ENCODE measurements at regions not wholly inside any gene's neighbourhood (a gene's known extent, or its start where the extent isn't known, plus 50 kb on each side); places are given as distances from the start of the nearest gene placed in this dataset.

DNA sequence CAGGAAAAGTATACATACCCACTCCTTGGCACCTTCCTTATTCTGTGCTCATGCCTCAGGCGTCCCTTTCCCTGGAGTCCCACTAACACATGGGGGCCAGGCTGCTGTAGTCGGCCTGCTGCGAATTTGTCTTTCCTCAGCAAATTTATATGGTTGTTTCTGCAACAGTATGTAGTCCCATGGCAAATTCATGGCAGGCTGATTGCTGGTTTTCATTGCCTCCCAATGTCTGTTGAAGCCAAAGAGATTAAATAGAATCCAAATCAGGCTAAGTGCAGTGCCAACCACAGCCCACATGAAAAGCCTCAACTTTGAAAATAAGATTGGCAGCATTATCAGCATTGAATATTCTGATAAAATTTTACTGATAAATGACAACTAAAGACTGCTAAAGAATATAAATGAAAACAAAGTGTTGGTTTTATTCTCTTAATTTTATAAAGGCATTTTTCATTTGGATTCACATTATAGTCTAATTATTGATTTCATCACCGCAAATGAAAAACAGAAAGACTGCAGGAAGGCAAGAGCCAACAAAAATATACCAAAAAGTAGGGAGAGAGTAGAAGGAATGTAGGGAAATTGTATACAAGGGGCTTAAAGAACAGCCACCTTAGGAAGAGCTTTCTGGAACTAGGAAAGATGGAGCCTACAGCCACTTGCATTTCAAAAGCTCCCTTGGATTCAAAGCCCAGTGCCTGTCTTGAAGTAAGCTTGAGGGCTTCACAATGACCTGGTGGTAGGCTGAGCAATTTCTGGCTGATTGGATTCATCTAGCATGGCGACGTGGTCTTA lies 283.7 kb upstream of the MMADHC start:
- TF ChIP-seq, protein P1, sequence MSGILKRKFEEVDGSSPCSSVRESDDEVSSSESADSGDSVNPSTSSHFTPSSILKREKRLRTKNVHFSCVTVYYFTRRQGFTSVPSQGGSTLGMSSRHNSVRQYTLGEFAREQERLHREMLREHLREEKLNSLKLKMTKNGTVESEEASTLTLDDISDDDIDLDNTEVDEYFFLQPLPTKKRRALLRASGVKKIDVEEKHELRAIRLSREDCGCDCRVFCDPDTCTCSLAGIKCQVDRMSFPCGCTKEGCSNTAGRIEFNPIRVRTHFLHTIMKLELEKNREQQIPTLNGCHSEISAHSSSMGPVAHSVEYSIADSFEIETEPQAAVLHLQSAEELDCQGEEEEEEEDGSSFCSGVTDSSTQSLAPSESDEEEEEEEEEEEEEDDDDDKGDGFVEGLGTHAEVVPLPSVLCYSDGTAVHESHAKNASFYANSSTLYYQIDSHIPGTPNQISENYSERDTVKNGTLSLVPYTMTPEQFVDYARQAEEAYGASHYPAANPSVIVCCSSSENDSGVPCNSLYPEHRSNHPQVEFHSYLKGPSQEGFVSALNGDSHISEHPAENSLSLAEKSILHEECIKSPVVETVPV (CRISPR knock-in tag; IDR thresholded peaks at IDR 0.05): no peak
- TF ChIP-seq ESRRG (CRISPR knock-in tag; IDR thresholded peaks at IDR 0.05): no peak
- no peak for TF ChIP-seq ZNF8 (CRISPR knock-in tag; IDR thresholded peaks at IDR 0.05)
- no peak for TF ChIP-seq ZFP30 (CRISPR knock-in tag; IDR thresholded peaks at IDR 0.05)
- no peak for ATAC-seq

DNA sequence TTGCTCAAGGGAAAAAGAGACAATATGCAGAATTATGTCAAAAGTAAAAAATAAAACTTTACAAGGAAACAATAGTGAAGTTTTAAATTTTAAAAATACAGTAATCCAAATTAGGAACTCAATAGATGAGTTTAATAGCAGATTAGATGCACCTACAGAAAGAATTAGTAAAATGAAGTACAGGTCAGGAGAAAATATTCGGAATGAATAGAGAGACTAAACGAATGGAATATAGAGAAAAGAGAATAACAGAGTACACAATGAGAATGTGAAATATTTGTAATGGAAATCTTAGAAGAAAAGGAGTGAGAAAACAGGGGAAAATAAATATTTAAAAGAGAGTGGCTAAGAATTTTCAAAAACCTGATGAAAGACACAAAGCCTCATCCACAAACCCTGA lies 275.7 kb upstream of the MMADHC start:
- TF ChIP-seq ZFP30 (CRISPR knock-in tag; IDR thresholded peaks at IDR 0.05) (peak; percentile 96), ARNTL (CRISPR knock-in tag; IDR thresholded peaks at IDR 0.05; ENCODE audit: borderline replicate concordance, low read depth) (no peak)
- no peak for ATAC-seq

DNA sequence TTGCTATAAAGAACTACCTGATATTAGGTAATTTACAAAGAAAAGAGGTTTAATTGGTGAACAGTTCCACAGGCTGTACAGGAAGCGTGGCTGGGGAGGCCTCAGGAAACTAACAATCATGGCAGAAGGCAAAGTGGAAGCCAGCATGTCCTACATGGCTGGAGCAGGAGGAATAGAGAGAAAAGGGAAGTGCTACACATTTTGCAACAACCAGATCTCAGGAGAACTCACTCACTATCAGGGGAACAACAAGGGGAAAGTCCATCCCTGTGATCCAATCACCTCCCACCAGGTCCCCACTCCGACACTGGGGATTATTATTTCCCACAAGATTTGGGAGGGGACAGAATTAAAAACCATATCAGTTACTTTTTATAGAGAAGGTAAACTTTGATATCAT lies 273.5 kb upstream of the MMADHC start:
- no peak for ATAC-seq
- TF ChIP-seq, protein P2, sequence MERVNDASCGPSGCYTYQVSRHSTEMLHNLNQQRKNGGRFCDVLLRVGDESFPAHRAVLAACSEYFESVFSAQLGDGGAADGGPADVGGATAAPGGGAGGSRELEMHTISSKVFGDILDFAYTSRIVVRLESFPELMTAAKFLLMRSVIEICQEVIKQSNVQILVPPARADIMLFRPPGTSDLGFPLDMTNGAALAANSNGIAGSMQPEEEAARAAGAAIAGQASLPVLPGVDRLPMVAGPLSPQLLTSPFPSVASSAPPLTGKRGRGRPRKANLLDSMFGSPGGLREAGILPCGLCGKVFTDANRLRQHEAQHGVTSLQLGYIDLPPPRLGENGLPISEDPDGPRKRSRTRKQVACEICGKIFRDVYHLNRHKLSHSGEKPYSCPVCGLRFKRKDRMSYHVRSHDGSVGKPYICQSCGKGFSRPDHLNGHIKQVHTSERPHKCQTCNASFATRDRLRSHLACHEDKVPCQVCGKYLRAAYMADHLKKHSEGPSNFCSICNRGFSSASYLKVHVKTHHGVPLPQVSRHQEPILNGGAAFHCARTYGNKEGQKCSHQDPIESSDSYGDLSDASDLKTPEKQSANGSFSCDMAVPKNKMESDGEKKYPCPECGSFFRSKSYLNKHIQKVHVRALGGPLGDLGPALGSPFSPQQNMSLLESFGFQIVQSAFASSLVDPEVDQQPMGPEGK (CRISPR knock-in tag; IDR thresholded peaks at IDR 0.05; ENCODE audit: borderline replicate concordance): no peak
- TF ChIP-seq POU6F1 (CRISPR knock-in tag; IDR thresholded peaks at IDR 0.05; ENCODE audit: borderline replicate concordance, low read depth): no peak
- no peak for TF ChIP-seq ZC3H10 (CRISPR knock-in tag; IDR thresholded peaks at IDR 0.05)
- TF ChIP-seq, protein P3, sequence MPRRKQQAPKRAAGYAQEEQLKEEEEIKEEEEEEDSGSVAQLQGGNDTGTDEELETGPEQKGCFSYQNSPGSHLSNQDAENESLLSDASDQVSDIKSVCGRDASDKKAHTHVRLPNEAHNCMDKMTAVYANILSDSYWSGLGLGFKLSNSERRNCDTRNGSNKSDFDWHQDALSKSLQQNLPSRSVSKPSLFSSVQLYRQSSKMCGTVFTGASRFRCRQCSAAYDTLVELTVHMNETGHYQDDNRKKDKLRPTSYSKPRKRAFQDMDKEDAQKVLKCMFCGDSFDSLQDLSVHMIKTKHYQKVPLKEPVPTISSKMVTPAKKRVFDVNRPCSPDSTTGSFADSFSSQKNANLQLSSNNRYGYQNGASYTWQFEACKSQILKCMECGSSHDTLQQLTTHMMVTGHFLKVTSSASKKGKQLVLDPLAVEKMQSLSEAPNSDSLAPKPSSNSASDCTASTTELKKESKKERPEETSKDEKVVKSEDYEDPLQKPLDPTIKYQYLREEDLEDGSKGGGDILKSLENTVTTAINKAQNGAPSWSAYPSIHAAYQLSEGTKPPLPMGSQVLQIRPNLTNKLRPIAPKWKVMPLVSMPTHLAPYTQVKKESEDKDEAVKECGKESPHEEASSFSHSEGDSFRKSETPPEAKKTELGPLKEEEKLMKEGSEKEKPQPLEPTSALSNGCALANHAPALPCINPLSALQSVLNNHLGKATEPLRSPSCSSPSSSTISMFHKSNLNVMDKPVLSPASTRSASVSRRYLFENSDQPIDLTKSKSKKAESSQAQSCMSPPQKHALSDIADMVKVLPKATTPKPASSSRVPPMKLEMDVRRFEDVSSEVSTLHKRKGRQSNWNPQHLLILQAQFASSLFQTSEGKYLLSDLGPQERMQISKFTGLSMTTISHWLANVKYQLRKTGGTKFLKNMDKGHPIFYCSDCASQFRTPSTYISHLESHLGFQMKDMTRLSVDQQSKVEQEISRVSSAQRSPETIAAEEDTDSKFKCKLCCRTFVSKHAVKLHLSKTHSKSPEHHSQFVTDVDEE (CRISPR knock-in tag; IDR thresholded peaks at IDR 0.05): no peak
- TF ChIP-seq, protein P1 (CRISPR knock-in tag; IDR thresholded peaks at IDR 0.05): no peak
- TF ChIP-seq ARNTL (CRISPR knock-in tag; IDR thresholded peaks at IDR 0.05; ENCODE audit: borderline replicate concordance, low read depth): no peak
- TF ChIP-seq ESRRG (CRISPR knock-in tag; IDR thresholded peaks at IDR 0.05): no peak
- no peak for TF ChIP-seq ZNF8 (CRISPR knock-in tag; IDR thresholded peaks at IDR 0.05)
- no peak for TF ChIP-seq OSR1 (CRISPR knock-in tag; IDR thresholded peaks at IDR 0.05)
- no peak for TF ChIP-seq ZFP3 (CRISPR knock-in tag; IDR thresholded peaks at IDR 0.05)
- no peak for TF ChIP-seq ISL1 (CRISPR knock-in tag; IDR thresholded peaks at IDR 0.05)
- no peak for TF ChIP-seq PPARA (CRISPR knock-in tag; IDR thresholded peaks at IDR 0.05; ENCODE audit: borderline replicate concordance)

- TF ChIP-seq TOX (CRISPR knock-in tag; IDR thresholded peaks at IDR 0.05; ENCODE audit: borderline replicate concordance) (no peak), RARB (CRISPR knock-in tag; IDR thresholded peaks at IDR 0.05) (no peak), TCF4 (CRISPR knock-in tag; IDR thresholded peaks at IDR 0.05; ENCODE audit: borderline replicate concordance) (no peak), ZNF565 (CRISPR knock-in tag; conservative IDR thresholded peaks at IDR 0.05; ENCODE audit: low read depth) (no peak), BACH2 (CRISPR knock-in tag; IDR thresholded peaks at IDR 0.05; ENCODE audit: borderline replicate concordance) (no peak), ZC3H10 (CRISPR knock-in tag; IDR thresholded peaks at IDR 0.05) (no peak), GLIS3 (CRISPR knock-in tag; IDR thresholded peaks at IDR 0.05) (no peak), OSR1 (CRISPR knock-in tag; IDR thresholded peaks at IDR 0.05) (no peak), ZNF8 (CRISPR knock-in tag; IDR thresholded peaks at IDR 0.05) (no peak), PPARA (CRISPR knock-in tag; IDR thresholded peaks at IDR 0.05; ENCODE audit: borderline replicate concordance) (no peak), ZFP30 (CRISPR knock-in tag; IDR thresholded peaks at IDR 0.05) (no peak)
- ATAC-seq: no peak
Observed at GRCh38 chr2:149860276-149860921, 272.8 kb upstream of the MMADHC start.

Data from SK-N-SH treated with all-trans-retinoic acid at 6 μM for 48 hours (cell line).